Keratinocyte (primary cell): ENCODE measurements at regions not wholly inside any gene's neighbourhood (a gene's known extent, or its start where the extent isn't known, plus 50 kb on each side); places are given as distances from the start of the nearest gene placed in this dataset.

Source experiments
- EZH2 ChIP-seq: IDR thresholded peaks from one replicate; pipeline ENCODE4 v1.6.1; 2012; ENCODE audit warnings: inconsistent platforms, mild to moderate bottlenecking, low read length, moderate library complexity
- TF ChIP-seq, protein P1 (sequence below), 3 experiments: IDR thresholded peaks in 1 of 3; conservative IDR thresholded peaks in 1 of 3; optimal IDR thresholded peaks in 1 of 3; 2 replicates in 2 of 3; 3 replicates in 1 of 3; pipeline versions ENCODE3 to v1.5.1; 2011; ENCODE audit warnings: low read length in 3 of 3, mild to moderate bottlenecking in 3 of 3, moderate library complexity in 2 of 3, control low read depth in 1 of 3, inconsistent platforms in 1 of 3; ENCODE audit not compliant: insufficient read depth in 2 of 3; ENCODE audit errors: extremely low read depth in 1 of 3

GRCh38 chr13:78758549-78758948 is 99.6 kb upstream of the OBI1 start:
- TF ChIP-seq, protein P1, sequence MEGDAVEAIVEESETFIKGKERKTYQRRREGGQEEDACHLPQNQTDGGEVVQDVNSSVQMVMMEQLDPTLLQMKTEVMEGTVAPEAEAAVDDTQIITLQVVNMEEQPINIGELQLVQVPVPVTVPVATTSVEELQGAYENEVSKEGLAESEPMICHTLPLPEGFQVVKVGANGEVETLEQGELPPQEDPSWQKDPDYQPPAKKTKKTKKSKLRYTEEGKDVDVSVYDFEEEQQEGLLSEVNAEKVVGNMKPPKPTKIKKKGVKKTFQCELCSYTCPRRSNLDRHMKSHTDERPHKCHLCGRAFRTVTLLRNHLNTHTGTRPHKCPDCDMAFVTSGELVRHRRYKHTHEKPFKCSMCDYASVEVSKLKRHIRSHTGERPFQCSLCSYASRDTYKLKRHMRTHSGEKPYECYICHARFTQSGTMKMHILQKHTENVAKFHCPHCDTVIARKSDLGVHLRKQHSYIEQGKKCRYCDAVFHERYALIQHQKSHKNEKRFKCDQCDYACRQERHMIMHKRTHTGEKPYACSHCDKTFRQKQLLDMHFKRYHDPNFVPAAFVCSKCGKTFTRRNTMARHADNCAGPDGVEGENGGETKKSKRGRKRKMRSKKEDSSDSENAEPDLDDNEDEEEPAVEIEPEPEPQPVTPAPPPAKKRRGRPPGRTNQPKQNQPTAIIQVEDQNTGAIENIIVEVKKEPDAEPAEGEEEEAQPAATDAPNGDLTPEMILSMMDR (optimal IDR thresholded peaks at IDR 0.05 in 1 of 3, IDR thresholded peaks at IDR 0.05 in 1 of 3, conservative IDR thresholded peaks at IDR 0.05 in 1 of 3; ENCODE audit: extremely low read depth in 1 of 3, insufficient read depth in 2 of 3, low read length in 3 of 3): no peak
- no peak for TF ChIP-seq EZH2
